GM23248 (cell line): ENCODE measurements at regions not wholly inside any gene's neighbourhood (a gene's known extent, or its start where the extent isn't known, plus 50 kb on each side); places are given as distances from the start of the nearest gene placed in this dataset.

Experiments used
- EZH2 ChIP-seq: fragments of 200-600 bp; sonication (generic); IDR thresholded peaks from 2 replicates; pipeline ENCODE4 v1.6.1; 2018; ENCODE audit warnings: antibody characterized with exemption, mild to moderate bottlenecking; ENCODE audit not compliant: insufficient read depth, poor library complexity, severe bottlenecking
- EZH2phosphoT487 ChIP-seq: fragments of 200-600 bp; sonication (generic); IDR thresholded peaks from 2 replicates; pipeline ENCODE4 v1.6.1; 2018; ENCODE audit warnings: antibody characterized with exemption, moderate library complexity, mild to moderate bottlenecking, low read depth; ENCODE audit not compliant: insufficient read depth

GRCh38 chr2:129293326-129293725 lies 686.1 kb upstream of the RAB6C start:
- TF ChIP-seq EZH2phosphoT487 (no peak), EZH2 (no peak)
